Natural killer cell treated with Interleukin-12 subunit alpha and Interleukin-12 subunit beta and Interleukin-15 and Interleukin-18, amount 100 ng/mL, for 72 hours (primary cell): ENCODE measurements at regions not wholly inside any gene's neighbourhood (a gene's known extent, or its start where the extent isn't known, plus 50 kb on each side); places are given as distances from the start of the nearest gene placed in this dataset.
"Not testable (repeated sequence)": the region's sequence is repeated elsewhere in the genome, so short reads cannot be mapped to it uniquely, and the experiment has no call there.

Experiments used
- ATAC-seq, 2 donors: fragments of 150-1000 bp; cut with Tn5 transposase in 1 of 2; sonication (Bioruptor Pico), chemical (Tn5 transposase) in 1 of 2; 2 replicates each; pipeline ENCODE4 v1.10.0; 2021
- DNase-seq: peaks from one replicate; pipeline ENCODE4 v3.0.0; 2022; ENCODE audit warnings: low spot score
- H3K27ac Mint-ChIP-seq, 2 donors: 1 replicate in 1 of 2; 2 replicates in 1 of 2; pipeline ENCODE4 v1.8.0; 2022; ENCODE audit warnings: mixed read lengths in 2 of 2, mild to moderate bottlenecking in 1 of 2, moderate library complexity in 1 of 2
- H3K27me3 Mint-ChIP-seq, 2 donors: 1 replicate in 1 of 2; 2 replicates in 1 of 2; pipeline ENCODE4 v1.8.0; 2022; ENCODE audit warnings: mixed read lengths in 2 of 2
- H3K36me3 Mint-ChIP-seq: one replicate; pipeline ENCODE4 v1.8.0; 2022; ENCODE audit warnings: mixed read lengths
- H3K4me1 Mint-ChIP-seq, 2 donors: 1 replicate in 1 of 2; 2 replicates in 1 of 2; pipeline ENCODE4 v1.8.0; 2022; ENCODE audit warnings: low read depth in 2 of 2, mixed read lengths in 2 of 2, mild to moderate bottlenecking in 1 of 2
- H3K4me3 Mint-ChIP-seq: one replicate; pipeline ENCODE4 v1.8.0; 2022; ENCODE audit warnings: mixed read lengths
- H3K9me3 Mint-ChIP-seq: 2 replicates; pipeline ENCODE4 v1.8.0; 2022; ENCODE audit warnings: mixed read lengths

DNA sequence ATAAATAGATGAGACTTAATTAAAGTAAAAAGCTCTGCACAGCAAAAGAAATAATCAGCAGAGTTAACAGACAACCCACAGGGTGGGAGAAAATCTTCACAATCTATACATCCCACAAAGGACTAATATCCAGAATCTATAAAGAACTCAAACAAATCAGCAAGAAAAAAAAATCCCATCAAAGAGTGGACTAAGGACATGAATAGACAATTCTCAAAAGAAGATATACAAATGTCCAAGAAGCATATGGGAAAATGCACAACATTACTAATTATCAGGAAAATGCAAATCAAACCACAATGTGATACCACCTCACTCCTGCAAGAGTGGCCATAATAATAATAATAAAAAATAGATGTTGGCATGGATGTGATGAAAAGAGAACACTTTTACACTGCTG lies 96.6 kb downstream of the IRX5 start:
- peaks cover 14 to 45% of the 10 kb centered on the region in 2 donors for H3K27me3 Mint-ChIP-seq
- H3K27ac Mint-ChIP-seq, H3K9me3 Mint-ChIP-seq, H3K36me3 Mint-ChIP-seq, ATAC-seq, DNase-seq, H3K4me3 Mint-ChIP-seq, H3K4me1 Mint-ChIP-seq: not testable (repeated sequence)

DNA sequence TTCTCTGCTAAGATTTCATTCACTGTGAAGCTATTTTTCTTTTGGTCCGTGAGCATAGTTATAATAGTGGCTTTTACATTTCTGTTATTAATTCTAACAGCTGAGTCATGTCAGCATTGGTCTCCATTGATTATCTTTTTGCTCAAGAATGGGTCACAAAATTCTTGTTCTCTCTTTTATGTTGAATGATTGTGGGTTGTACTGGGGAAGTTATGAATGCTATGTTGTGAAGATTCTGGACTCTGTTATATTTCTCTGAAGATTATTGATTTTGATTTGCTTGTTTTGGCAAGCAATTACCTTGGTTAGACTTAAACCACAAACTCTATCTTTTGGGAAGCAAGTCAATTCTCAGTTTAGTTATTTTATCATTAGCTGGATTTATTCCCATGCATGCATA lies 98.8 kb downstream of the IRX5 start:
- H3K36me3 Mint-ChIP-seq: no peaks in the 10 kb centered on the region
- no peak overlapping the region for H3K4me3 Mint-ChIP-seq
- H3K27me3 Mint-ChIP-seq: peaks cover 15 to 31% of the 10 kb centered on the region in 2 donors
- ATAC-seq (no peak), DNase-seq (no peak)
- H3K9me3 Mint-ChIP-seq: no peaks in the 10 kb centered on the region
- no peaks in the 10 kb centered on the region for H3K4me1 Mint-ChIP-seq
- H3K27ac Mint-ChIP-seq: no peak overlapping the region

DNA sequence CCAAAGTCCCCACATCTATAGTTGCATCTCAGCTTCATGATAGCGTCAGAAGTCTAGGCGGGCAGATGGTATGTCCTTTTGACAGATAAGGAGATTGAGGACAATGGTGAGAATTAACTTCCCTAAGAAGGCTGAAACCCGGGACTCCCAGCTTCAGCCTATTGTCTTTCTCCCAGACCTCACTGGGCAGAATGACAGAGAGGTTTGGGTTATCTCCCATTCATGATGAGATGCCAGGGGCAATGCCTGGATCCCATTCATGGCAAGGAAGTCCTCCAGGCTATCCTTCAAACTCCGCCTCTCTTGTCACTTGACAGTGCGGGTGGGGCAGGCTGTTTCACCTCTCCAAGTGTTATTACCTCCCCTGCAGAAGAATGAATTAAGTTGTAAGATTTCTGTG lies 100.3 kb downstream of the IRX5 start:
- no peaks in the 10 kb centered on the region for H3K4me1 Mint-ChIP-seq
- no peaks in the 10 kb centered on the region for H3K9me3 Mint-ChIP-seq
- no peaks in the 10 kb centered on the region for H3K36me3 Mint-ChIP-seq
- ATAC-seq: no peak
- no peak overlapping the region for H3K27ac Mint-ChIP-seq
- DNase-seq: no peak
- H3K27me3 Mint-ChIP-seq: peaks cover 9 to 19% of the 10 kb centered on the region in 2 donors
- H3K4me3 Mint-ChIP-seq: no peak overlapping the region

DNA sequence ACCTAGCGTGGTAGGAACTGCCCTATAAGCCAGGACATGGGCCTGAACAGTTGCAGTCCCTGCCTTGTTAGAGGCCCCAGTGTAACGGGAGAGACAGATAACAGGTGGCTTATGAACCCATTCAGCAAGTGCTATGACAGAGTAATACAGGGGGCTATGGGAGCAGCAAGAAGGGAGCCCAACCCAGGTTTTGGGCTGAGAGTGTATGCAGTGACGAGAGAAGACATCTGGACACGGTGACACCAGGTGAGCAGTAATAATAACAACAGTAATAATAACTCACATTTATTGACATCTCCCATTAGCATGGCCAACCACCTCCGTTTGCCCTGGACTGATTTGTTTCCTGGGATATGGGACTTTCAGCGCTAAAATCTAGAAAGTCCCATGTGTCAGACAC lies 100.8 kb downstream of the IRX5 start:
- DNase-seq (no peak), ATAC-seq (no peak)
- Mint-ChIP-seq H3K4me1 (no peaks in the 10 kb centered on the region), H3K27ac (no peak overlapping the region), H3K27me3 (peaks cover 9 to 13% of the 10 kb centered on the region in 2 donors), H3K4me3 (no peak overlapping the region), H3K9me3 (no peaks in the 10 kb centered on the region), H3K36me3 (no peaks in the 10 kb centered on the region)

DNA sequence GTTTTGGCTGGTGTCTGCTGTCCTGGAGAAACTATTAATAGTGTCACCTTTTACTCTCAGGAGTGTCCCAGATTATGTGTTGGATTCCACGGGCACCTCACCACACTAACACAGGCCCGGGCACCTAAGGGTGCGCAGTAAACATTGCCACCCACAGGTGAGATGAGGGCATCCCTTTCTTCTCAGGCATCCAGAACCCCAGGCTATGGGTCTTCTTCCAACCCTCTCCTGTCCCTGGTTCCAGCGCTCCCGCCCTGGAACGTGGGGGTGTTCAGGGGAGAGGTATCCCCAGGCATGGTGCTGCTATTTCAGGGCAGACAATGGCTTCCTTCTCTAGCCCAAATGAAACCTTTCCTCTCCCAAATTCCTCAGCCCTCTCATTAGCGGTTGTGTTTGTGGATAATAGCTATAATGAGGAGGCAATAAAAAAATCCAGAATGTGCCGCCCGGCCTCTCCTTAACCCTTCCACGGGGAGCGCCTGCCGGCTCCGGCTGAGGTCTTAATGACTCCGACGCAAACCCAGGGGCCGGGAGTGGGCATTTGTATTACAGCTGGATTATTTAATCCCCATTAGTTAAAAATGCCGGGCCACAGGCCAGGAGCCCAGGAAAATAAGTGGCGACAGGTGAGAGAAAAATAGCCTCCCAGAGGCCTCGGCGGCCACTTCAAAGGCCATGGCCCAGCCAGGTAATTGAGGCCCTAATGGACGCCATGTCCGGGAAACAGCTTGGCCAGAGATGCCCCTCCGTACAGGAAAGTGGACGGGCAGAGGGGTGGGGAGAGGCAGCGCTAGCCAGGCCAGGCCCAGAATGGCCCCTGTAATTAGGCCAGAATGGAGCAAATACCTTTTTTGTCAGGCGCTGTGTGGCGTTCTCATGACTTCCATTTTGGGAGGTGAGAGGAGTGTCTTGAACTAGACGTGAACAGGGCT lies 102.8 kb downstream of the IRX5 start:
- no peaks in the 10 kb centered on the region for H3K4me1 Mint-ChIP-seq
- DNase-seq: no peak
- no peaks in the 10 kb centered on the region for H3K36me3 Mint-ChIP-seq
- H3K27ac Mint-ChIP-seq: no peak overlapping the region
- ATAC-seq: no peak
- no peaks in the 10 kb centered on the region for H3K9me3 Mint-ChIP-seq
- peaks cover 9 to 13% of the 10 kb centered on the region in 2 donors for H3K27me3 Mint-ChIP-seq
- no peak overlapping the region for H3K4me3 Mint-ChIP-seq

DNA sequence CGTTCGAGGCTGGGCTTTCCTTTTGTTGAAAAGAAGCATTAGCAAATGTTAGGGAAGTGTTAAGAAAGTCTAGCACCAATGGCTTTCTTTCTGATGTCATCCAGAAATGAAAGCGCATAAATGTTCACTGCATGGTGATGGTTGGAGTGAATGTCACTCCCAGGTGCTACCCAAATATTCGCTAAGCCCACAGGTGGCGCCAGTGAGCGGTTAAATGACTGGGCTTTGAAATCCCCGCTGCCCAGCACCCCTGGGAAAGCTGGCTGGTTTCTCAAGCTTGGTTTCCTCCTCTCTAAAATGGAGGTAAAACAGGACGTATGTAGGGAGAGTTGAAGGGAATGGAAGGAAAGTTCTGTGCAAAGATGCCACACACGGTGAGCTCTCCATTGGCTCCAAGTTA lies 104.4 kb downstream of the IRX5 start:
- DNase-seq (no peak), ATAC-seq (no peak)
- no peak overlapping the region for H3K4me3 Mint-ChIP-seq
- H3K36me3 Mint-ChIP-seq: no peaks in the 10 kb centered on the region
- no peaks in the 10 kb centered on the region for H3K4me1 Mint-ChIP-seq
- H3K27me3 Mint-ChIP-seq: peaks cover 2 to 6% of the 10 kb centered on the region in 2 donors
- H3K27ac Mint-ChIP-seq: no peak overlapping the region
- no peaks in the 10 kb centered on the region for H3K9me3 Mint-ChIP-seq

DNA sequence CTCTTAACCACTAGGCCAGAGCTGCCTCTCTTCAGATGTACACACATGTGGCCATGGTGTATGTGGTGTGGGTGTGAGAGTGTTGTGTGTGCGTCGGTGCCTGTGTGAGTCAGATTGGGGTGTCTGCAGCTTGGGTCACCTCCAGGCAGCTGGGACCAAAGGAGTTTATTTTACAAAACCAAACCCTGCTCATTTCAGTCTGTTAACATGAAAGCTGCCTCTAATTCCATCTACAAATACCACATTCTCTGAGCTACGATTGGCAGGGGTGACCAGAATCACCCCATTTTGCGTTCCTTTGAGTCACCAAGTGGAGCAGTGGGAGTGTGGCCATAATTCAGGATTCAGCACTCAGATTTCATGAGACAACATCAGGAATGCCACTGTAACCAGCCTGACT lies 105.3 kb downstream of the IRX5 start:
- Mint-ChIP-seq H3K9me3 (no peaks in the 10 kb centered on the region), H3K4me3 (no peak overlapping the region), H3K27me3 (peaks cover 0 to 6% of the 10 kb centered on the region in 2 donors), H3K4me1 (no peaks in the 10 kb centered on the region), H3K27ac (no peak overlapping the region), H3K36me3 (no peaks in the 10 kb centered on the region)
- DNase-seq (no peak), ATAC-seq (no peak)

DNA sequence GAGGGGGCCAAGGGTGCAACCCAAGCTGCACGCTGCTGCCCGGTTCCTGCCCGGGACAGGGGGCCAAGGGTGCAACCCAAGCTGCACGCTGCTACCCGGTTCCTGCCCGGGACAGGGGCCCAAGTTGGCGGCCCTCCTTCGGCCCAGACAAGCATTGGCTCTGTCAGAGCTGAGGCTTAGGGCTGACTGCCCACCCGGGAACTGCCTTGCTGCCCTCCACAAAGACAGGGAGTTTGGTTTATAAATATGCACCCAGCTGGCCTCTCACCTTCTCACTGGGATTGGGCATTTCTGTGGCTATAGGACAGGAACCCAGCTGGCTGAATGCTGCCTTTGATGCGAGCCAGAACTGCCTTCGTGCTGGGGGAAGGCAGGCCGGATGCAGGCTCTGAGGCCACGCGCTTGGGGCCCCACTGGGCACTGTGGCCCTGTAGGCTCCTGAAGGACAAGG lies 105.7 kb downstream of the IRX5 start:
- Mint-ChIP-seq H3K9me3 (no peaks in the 10 kb centered on the region), H3K36me3 (no peaks in the 10 kb centered on the region), H3K27ac (no peak overlapping the region), H3K27me3 (peaks cover 0 to 6% of the 10 kb centered on the region in 2 donors), H3K4me1 (no peaks in the 10 kb centered on the region), H3K4me3 (no peak overlapping the region)
- DNase-seq: no peak
- peak in 1 of 2 donors; percentile 46 for ATAC-seq

DNA sequence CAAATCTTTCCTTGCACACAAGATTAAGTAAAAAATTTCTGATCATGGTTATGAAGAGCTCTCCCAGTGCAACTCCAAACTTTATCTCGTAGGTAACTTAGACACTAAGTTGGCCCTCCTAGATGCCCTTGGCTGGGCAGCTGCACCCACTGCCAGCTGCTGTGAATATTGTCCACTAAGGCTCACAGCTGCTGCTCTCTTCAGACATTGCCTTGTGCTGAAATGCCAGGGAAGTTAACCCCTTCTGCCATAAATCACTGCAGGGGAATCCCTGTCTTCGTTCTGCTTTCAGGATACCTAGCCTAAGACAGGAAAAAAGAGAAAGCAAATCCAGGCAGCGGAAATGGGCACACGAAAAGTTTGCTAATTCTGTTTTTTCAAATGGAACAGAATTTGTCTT lies 106.4 kb downstream of the IRX5 start:
- DNase-seq (no peak), ATAC-seq (no peak)
- H3K27me3 Mint-ChIP-seq: peaks cover 0 to 3% of the 10 kb centered on the region in 2 donors
- no peak overlapping the region for H3K27ac Mint-ChIP-seq
- no peaks in the 10 kb centered on the region for H3K4me1 Mint-ChIP-seq
- H3K36me3 Mint-ChIP-seq: no peaks in the 10 kb centered on the region
- H3K4me3 Mint-ChIP-seq: no peak overlapping the region
- no peaks in the 10 kb centered on the region for H3K9me3 Mint-ChIP-seq

DNA sequence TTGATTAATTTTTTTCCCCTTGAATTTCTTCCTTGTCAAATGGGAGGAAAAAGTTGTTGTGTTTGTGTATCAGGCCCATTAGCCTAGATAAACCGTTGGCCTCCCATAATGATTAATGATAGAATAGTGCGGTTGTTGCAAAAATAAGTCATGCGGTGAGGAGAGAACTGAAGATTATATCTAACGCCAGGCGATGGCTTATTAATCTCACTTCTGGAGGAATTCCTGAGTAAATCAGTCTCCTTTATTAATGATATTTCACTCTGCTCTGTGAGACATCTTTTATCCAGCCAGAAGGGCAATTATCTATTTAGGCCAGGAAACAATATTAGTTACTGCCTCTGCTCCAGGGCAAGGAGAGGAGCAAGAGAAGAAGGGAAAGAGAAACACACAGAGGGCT lies 107.3 kb downstream of the IRX5 start:
- ATAC-seq (no peak), DNase-seq (no peak)
- Mint-ChIP-seq H3K36me3 (no peaks in the 10 kb centered on the region), H3K27ac (no peak overlapping the region), H3K4me3 (no peak overlapping the region), H3K4me1 (no peaks in the 10 kb centered on the region), H3K27me3 (no peaks in the 10 kb centered on the region), H3K9me3 (no peaks in the 10 kb centered on the region)

DNA sequence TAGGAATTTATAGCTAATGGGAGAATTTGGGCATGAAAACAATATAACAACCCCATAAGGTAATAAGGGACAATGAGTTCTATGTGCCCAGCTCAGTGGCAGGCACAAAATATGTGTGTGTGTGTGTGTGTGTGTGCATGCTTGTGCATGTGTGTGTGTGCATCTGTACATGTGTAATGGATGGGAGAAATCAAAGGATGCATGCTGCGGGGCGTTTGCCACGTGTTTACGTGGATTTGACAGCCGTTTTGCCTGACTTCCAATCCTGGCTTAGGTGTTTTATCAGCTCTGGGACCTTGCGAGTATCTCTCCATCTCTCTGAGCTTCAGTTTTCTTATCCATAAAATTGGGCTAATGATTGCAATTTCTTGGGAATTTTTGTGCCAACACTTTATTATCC lies 108.4 kb downstream of the IRX5 start:
- Mint-ChIP-seq H3K36me3 (no peaks in the 10 kb centered on the region), H3K27ac (no peak overlapping the region), H3K27me3 (no peaks in the 10 kb centered on the region), H3K9me3 (no peaks in the 10 kb centered on the region), H3K4me1 (no peaks in the 10 kb centered on the region), H3K4me3 (no peak overlapping the region)
- ATAC-seq (no peak), DNase-seq (no peak)

DNA sequence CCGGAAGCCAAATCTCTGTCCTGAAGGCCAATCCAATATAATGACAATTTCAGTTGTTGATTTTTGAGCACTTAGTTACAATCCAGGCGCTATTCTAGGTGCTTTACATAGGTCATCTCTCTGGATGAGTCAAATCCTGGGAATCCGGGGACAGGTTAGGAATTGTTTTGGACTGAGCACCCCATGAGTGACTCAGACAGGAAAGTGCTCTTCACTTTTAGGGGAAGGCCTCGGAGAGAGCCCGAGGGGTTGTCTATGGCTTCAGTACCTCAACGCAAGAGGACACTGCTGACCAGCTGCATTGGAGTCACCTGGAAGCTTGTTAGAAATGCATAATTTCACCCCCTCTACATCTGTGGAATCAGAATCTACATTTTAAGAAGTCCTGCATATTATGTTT lies 108.8 kb downstream of the IRX5 start:
- Mint-ChIP-seq H3K27ac (no peak overlapping the region), H3K4me3 (no peak overlapping the region), H3K9me3 (no peaks in the 10 kb centered on the region), H3K27me3 (no peaks in the 10 kb centered on the region), H3K36me3 (no peaks in the 10 kb centered on the region), H3K4me1 (no peaks in the 10 kb centered on the region)
- DNase-seq: no peak
- ATAC-seq: no peak

DNA sequence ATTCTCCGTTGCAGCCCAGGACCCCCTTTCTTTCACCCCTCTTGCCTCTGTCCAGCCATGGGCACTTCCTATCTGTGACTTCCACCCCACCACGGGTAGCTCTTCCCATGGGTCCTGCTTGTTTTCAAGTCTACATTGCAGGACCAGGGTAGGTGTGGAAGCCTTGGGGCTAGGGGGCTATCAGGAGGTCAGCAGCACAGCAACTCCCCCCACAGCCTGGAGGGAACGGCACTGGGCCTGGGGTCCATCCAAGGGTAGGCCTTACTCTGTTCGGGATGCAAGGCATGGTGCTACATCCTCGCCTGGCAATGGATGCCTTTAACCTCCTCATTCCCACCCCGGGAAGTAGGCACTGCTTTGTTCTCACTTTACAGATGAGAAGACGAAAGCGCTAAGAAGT lies 109.3 kb downstream of the IRX5 start:
- no peaks in the 10 kb centered on the region for H3K36me3 Mint-ChIP-seq
- H3K9me3 Mint-ChIP-seq: no peaks in the 10 kb centered on the region
- H3K4me3 Mint-ChIP-seq: no peak overlapping the region
- ATAC-seq (no peak), DNase-seq (no peak)
- no peaks in the 10 kb centered on the region for H3K27me3 Mint-ChIP-seq
- no peaks in the 10 kb centered on the region for H3K4me1 Mint-ChIP-seq
- H3K27ac Mint-ChIP-seq: no peak overlapping the region

DNA sequence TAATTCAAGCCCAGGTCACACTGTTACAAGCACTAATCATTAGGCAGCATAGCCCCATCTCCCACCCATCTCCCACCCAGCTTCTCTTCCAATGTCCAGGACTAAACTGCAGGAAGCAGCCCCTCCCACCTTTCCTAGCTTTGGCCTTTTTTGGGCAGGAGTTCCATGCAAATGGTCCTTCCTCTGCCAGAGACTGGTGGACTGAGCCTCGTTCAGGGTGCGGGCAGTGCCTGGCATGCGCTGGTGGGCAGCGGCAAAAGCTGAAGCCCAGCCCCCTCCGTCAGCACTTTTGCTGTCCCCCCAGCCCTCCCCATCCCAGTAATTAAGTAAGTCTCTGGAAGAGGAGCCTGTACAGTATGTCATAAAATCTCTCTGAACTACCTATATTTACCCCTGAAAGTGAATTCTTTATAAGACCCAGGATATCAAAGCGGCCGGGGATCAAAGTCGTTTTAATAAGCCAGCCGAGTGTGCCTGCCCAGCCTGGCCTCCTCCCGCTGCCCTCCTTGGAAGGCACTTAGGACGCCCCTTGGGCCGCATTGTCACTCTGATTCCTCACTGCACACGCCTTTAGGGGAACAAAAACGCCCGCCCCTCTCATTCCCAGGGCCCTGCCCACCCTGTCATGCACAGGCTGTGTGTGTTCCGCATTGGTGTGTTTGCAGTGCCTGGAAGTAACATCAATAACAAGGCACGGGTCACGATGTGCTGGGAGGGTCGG lies 109.9 kb downstream of the IRX5 start:
- DNase-seq (no peak), ATAC-seq (no peak)
- Mint-ChIP-seq H3K9me3 (no peaks in the 10 kb centered on the region), H3K4me1 (no peaks in the 10 kb centered on the region), H3K4me3 (no peak overlapping the region), H3K36me3 (no peaks in the 10 kb centered on the region), H3K27me3 (peaks cover 0 to 3% of the 10 kb centered on the region in 2 donors), H3K27ac (no peak overlapping the region)
